H1 (cell line): ENCODE measurements at regions not wholly inside any gene's neighbourhood (a gene's known extent, or its start where the extent isn't known, plus 50 kb on each side); places are given as distances from the start of the nearest gene placed in this dataset.

Experiments
- CTBP2 ChIP-seq: IDR thresholded peaks from 2 replicates; pipeline ENCODE4 v1.7.0; 2011; ENCODE audit warnings: borderline replicate concordance, mild to moderate bottlenecking, moderate library complexity, mixed read lengths, low read length; ENCODE audit not compliant: insufficient read depth, insufficient read length
- SP4 ChIP-seq: IDR thresholded peaks from 2 replicates; pipeline ENCODE4 v1.6.1; 2012; ENCODE audit warnings: low read length, inconsistent platforms
- TF ChIP-seq, protein P1 (sequence below): fragments of 300-600 bp; sonication (generic); IDR thresholded peaks from 2 replicates; pipeline ENCODE4 v1.7.1; 2012; ENCODE audit warnings: low read length, moderate library complexity, mild to moderate bottlenecking, inconsistent platforms; ENCODE audit not compliant: insufficient replicate concordance

DNA sequence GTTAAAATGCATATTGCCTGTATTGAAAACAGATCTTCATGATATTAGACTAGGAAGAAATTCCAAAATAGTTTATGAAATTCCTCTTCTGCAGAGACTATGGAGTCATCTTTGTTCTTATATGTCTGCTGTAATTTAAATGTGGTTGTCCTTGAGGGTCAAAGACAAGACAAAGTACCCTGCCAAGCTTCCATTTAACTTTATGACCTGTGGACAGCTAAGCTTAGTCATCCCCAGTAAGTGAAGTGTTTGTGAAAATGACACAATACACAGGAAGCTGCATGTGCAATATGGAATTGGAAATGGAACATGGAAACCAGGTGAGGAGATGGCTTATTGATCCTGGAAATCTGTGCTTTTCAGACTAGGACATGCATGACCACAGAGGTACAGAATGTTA is 68.5 kb upstream of the GBE1 start (continued):
- TF ChIP-seq CTBP2 (no peak), SP4 (no peak)
- TF ChIP-seq, protein P1, sequence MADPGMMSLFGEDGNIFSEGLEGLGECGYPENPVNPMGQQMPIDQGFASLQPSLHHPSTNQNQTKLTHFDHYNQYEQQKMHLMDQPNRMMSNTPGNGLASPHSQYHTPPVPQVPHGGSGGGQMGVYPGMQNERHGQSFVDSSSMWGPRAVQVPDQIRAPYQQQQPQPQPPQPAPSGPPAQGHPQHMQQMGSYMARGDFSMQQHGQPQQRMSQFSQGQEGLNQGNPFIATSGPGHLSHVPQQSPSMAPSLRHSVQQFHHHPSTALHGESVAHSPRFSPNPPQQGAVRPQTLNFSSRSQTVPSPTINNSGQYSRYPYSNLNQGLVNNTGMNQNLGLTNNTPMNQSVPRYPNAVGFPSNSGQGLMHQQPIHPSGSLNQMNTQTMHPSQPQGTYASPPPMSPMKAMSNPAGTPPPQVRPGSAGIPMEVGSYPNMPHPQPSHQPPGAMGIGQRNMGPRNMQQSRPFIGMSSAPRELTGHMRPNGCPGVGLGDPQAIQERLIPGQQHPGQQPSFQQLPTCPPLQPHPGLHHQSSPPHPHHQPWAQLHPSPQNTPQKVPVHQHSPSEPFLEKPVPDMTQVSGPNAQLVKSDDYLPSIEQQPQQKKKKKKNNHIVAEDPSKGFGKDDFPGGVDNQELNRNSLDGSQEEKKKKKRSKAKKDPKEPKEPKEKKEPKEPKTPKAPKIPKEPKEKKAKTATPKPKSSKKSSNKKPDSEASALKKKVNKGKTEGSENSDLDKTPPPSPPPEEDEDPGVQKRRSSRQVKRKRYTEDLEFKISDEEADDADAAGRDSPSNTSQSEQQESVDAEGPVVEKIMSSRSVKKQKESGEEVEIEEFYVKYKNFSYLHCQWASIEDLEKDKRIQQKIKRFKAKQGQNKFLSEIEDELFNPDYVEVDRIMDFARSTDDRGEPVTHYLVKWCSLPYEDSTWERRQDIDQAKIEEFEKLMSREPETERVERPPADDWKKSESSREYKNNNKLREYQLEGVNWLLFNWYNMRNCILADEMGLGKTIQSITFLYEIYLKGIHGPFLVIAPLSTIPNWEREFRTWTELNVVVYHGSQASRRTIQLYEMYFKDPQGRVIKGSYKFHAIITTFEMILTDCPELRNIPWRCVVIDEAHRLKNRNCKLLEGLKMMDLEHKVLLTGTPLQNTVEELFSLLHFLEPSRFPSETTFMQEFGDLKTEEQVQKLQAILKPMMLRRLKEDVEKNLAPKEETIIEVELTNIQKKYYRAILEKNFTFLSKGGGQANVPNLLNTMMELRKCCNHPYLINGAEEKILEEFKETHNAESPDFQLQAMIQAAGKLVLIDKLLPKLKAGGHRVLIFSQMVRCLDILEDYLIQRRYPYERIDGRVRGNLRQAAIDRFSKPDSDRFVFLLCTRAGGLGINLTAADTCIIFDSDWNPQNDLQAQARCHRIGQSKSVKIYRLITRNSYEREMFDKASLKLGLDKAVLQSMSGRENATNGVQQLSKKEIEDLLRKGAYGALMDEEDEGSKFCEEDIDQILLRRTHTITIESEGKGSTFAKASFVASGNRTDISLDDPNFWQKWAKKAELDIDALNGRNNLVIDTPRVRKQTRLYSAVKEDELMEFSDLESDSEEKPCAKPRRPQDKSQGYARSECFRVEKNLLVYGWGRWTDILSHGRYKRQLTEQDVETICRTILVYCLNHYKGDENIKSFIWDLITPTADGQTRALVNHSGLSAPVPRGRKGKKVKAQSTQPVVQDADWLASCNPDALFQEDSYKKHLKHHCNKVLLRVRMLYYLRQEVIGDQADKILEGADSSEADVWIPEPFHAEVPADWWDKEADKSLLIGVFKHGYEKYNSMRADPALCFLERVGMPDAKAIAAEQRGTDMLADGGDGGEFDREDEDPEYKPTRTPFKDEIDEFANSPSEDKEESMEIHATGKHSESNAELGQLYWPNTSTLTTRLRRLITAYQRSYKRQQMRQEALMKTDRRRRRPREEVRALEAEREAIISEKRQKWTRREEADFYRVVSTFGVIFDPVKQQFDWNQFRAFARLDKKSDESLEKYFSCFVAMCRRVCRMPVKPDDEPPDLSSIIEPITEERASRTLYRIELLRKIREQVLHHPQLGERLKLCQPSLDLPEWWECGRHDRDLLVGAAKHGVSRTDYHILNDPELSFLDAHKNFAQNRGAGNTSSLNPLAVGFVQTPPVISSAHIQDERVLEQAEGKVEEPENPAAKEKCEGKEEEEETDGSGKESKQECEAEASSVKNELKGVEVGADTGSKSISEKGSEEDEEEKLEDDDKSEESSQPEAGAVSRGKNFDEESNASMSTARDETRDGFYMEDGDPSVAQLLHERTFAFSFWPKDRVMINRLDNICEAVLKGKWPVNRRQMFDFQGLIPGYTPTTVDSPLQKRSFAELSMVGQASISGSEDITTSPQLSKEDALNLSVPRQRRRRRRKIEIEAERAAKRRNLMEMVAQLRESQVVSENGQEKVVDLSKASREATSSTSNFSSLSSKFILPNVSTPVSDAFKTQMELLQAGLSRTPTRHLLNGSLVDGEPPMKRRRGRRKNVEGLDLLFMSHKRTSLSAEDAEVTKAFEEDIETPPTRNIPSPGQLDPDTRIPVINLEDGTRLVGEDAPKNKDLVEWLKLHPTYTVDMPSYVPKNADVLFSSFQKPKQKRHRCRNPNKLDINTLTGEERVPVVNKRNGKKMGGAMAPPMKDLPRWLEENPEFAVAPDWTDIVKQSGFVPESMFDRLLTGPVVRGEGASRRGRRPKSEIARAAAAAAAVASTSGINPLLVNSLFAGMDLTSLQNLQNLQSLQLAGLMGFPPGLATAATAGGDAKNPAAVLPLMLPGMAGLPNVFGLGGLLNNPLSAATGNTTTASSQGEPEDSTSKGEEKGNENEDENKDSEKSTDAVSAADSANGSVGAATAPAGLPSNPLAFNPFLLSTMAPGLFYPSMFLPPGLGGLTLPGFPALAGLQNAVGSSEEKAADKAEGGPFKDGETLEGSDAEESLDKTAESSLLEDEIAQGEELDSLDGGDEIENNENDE = no peak
